A673 (cell line): ENCODE measurements at regions not wholly inside any gene's neighbourhood (a gene's known extent, or its start where the extent isn't known, plus 50 kb on each side); places are given as distances from the start of the nearest gene placed in this dataset.

Experiments used
- BruUV-seq: library from RNA; stranded (reverse); fragments of 400-500 nt; replicated peaks from 2 replicates; lab custom pipeline; 2021; lab: Mats Ljungman, UMichigan
- CTCF ChIA-PET: fragments of 300-600 bp; sonication (Branson Sonifier 250); formaldehyde crosslinking; loops from one replicate; lab custom pipeline; 2022; ENCODE audit warnings: antibody characterized with exemption; lab: Charles Lee
- POLR2A ChIA-PET: fragments of 300-600 bp; sonication (Branson Sonifier 250); formaldehyde crosslinking; loops from one replicate; lab custom pipeline; 2022; ENCODE audit warnings: antibody characterized with exemption; ENCODE audit not compliant: low non-redundant PET; lab: Charles Lee
- DNase-seq: peaks from one replicate; pipeline ENCODE4 v3.0.0-alpha.2; 2015; ENCODE audit warnings: low spot score
- H3K27ac ChIP-seq: fragments of 200-600 bp; sonication (generic); 2 replicates; pipeline ENCODE4 v1.5.1; 2016; ENCODE audit warnings: mixed run types, low read depth, mild to moderate bottlenecking, mixed read lengths, antibody characterized with exemption, low read length; ENCODE audit not compliant: poor library complexity, severe bottlenecking
- H3K27me3 ChIP-seq: fragments of 200-600 bp; sonication (generic); replicated peaks from 2 replicates; pipeline ENCODE4 v1.6.1; 2017; ENCODE audit warnings: mixed run types, low read depth, mild to moderate bottlenecking, mixed read lengths, antibody characterized with exemption, low read length; ENCODE audit not compliant: insufficient read depth, poor library complexity
- H3K36me3 ChIP-seq: fragments of 200-600 bp; sonication (generic); 2 replicates; pipeline ENCODE4 v1.6.1; 2016; ENCODE audit warnings: mixed run types, mild to moderate bottlenecking, mixed read lengths, antibody characterized with exemption, low read length; ENCODE audit not compliant: insufficient read depth, poor library complexity, severe bottlenecking
- H3K4me1 ChIP-seq: fragments of 200-600 bp; sonication (generic); 2 replicates; pipeline ENCODE4 v1.6.1; 2017; ENCODE audit warnings: mixed run types, mild to moderate bottlenecking, mixed read lengths, antibody characterized with exemption, low read length; ENCODE audit not compliant: insufficient read depth, poor library complexity, severe bottlenecking
- H3K4me3 ChIP-seq: fragments of 200-600 bp; sonication (generic); 2 replicates; pipeline ENCODE4 v1.5.1; 2016; ENCODE audit warnings: low read depth, mixed run types, mild to moderate bottlenecking, mixed read lengths, low read length; ENCODE audit not compliant: poor library complexity, severe bottlenecking
- H3K9me3 ChIP-seq: fragments of 200-600 bp; sonication (generic); 2 replicates; pipeline ENCODE4 v1.6.1; 2016; ENCODE audit warnings: mixed run types, low read depth, mild to moderate bottlenecking, mixed read lengths, antibody characterized with exemption, low read length; ENCODE audit not compliant: poor library complexity, severe bottlenecking
- CTCF ChIP-seq: fragments of 300-800, 200-600 bp; sonication (generic); conservative IDR thresholded peaks from 2 replicates; pipeline ENCODE4 v1.5.1; 2017; ENCODE audit warnings: low read depth, mild to moderate bottlenecking, antibody characterized with exemption, low read length, moderate library complexity, mixed read lengths
- EZH2 ChIP-seq: fragments of 200-600 bp; sonication (generic); IDR thresholded peaks from 2 replicates; pipeline ENCODE4 v1.6.1; 2017; ENCODE audit warnings: borderline replicate concordance, low read depth, mild to moderate bottlenecking, mixed read lengths, antibody characterized with exemption, low read length; ENCODE audit not compliant: poor library complexity, severe bottlenecking
- intact Hi-C: fragments of 100-400 bp; cut with micrococcal nuclease; formaldehyde crosslinking; loops from one replicate; pipeline ENCODE4 v1.10.0; 2022; ENCODE audit not compliant: unreplicated experiment

GRCh38 chr2:204437815-204438756 is 107.2 kb upstream of the PARD3B start:
- Histone ChIP-seq H3K36me3 (no peaks in the 10 kb centered on the region), H3K9me3 (no peaks in the 10 kb centered on the region), H3K27me3 (no peaks in the 10 kb centered on the region), H3K4me1 (no peaks in the 10 kb centered on the region), H3K27ac (no peak overlapping the region), H3K4me3 (no peak overlapping the region)
- BruUV-seq, result no TSS peak
- intact Hi-C loops, result no loop called here
- POLR2A ChIA-PET, result no interaction called here
- TF ChIP-seq EZH2 (no peak), CTCF (no peak)
- DNase-seq, result no peak
- CTCF ChIA-PET, result no interaction called here

GRCh38 chr2:204441316-204441715 is 104.0 kb upstream of the PARD3B start:
- no peak for TF ChIP-seq CTCF
- no peak for TF ChIP-seq EZH2
- BruUV-seq, result no TSS peak
- Histone ChIP-seq H3K4me1 (no peaks in the 10 kb centered on the region), H3K9me3 (no peaks in the 10 kb centered on the region), H3K27me3 (no peaks in the 10 kb centered on the region), H3K27ac (no peak overlapping the region), H3K36me3 (no peaks in the 10 kb centered on the region), H3K4me3 (no peak overlapping the region)
- POLR2A ChIA-PET, result no interaction called here
- no peak for DNase-seq
- intact Hi-C loops, result no loop called here
- CTCF ChIA-PET, result no interaction called here

GRCh38 chr2:204445149-204445548 is 100.1 kb upstream of the PARD3B start:
- Histone ChIP-seq H3K4me3 (no peak overlapping the region), H3K4me1 (no peaks in the 10 kb centered on the region), H3K9me3 (no peaks in the 10 kb centered on the region), H3K27me3 (no peaks in the 10 kb centered on the region), H3K36me3 (no peaks in the 10 kb centered on the region), H3K27ac (no peak overlapping the region)
- DNase-seq, result no peak
- TF ChIP-seq EZH2 (no peak), CTCF (no peak)
- CTCF ChIA-PET, result no interaction called here
- POLR2A ChIA-PET, result no interaction called here
- intact Hi-C loops, result no loop called here
- BruUV-seq, result no TSS peak
